ENCODE measurements at regions not wholly inside any gene's neighbourhood (a gene's known extent, or its start where the extent isn't known, plus 50 kb on each side); places are given as distances from the start of the nearest gene placed in this dataset.

DNA sequence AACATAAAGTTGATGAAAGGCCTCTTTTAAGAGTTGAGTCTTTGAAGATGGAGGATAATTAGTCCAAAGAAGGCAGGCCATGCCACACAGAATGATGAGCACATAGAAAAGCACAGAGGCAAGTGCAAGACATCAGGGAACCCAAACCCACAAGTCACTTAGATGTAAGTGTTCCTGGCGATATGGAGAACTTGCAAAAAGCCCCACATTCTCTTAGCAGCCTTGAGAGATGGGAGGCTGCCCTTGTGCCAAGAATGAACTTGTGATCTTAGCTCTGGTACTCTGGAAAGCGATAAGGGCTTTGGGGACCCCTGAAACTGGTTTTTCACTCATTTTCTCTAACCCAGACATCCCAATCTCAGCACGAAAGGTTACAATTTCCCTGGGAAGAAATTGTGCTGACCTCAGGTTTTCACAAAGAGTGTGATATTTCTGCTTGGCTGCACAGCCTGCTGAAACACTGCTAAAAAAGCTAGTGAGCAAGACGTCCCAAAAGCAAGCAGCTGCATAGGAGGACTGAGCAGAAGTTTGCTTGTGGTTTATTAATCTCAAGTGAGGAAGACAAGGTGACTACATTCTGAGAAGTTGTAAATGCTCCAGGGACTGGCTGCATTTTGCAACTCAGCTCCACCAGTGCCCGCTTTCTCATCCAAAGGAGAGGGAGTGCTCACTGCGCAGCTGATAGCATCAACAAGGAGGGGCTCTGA is 496.9 kb upstream of the CAMK1G start:
- no peak for FAIRE-seq
- Histone ChIP-seq H3K4me1 (ENCODE audit: control insufficient read depth in 2 of 3, insufficient read depth in 2 of 3, low read depth in 1 of 3, low read length in 3 of 3) (no peaks in the 10 kb centered on the region), H3K4me3 (ENCODE audit: low read length in 3 of 3) (no peak overlapping the region), H3K36me3 (ENCODE audit: control insufficient read depth in 2 of 3, insufficient read depth in 3 of 3, low read length in 3 of 3) (no peaks in the 10 kb centered on the region), H3K9ac (ENCODE audit: low read length in 3 of 3) (no peak overlapping the region), H3K27ac (ENCODE audit: low read depth in 2 of 2, low read length in 2 of 2) (no peak overlapping the region), H3K9me3 (ENCODE audit: control insufficient read depth in 2 of 3, insufficient read depth in 1 of 3, low read length in 3 of 3) (no peaks in the 10 kb centered on the region), H3K27me3 (ENCODE audit: control insufficient read depth, insufficient read depth, low read length) (no peaks in the 10 kb centered on the region)
- DNase-seq = peak in 1 of 5 donors; percentile 18
- intact Hi-C loops (cut with DNase I) = no loop called here
- TF ChIP-seq, protein P1, sequence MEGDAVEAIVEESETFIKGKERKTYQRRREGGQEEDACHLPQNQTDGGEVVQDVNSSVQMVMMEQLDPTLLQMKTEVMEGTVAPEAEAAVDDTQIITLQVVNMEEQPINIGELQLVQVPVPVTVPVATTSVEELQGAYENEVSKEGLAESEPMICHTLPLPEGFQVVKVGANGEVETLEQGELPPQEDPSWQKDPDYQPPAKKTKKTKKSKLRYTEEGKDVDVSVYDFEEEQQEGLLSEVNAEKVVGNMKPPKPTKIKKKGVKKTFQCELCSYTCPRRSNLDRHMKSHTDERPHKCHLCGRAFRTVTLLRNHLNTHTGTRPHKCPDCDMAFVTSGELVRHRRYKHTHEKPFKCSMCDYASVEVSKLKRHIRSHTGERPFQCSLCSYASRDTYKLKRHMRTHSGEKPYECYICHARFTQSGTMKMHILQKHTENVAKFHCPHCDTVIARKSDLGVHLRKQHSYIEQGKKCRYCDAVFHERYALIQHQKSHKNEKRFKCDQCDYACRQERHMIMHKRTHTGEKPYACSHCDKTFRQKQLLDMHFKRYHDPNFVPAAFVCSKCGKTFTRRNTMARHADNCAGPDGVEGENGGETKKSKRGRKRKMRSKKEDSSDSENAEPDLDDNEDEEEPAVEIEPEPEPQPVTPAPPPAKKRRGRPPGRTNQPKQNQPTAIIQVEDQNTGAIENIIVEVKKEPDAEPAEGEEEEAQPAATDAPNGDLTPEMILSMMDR (IDR thresholded peaks at IDR 0.05; ENCODE audit: borderline replicate concordance, extremely low read depth, insufficient read depth) = no peak

DNA sequence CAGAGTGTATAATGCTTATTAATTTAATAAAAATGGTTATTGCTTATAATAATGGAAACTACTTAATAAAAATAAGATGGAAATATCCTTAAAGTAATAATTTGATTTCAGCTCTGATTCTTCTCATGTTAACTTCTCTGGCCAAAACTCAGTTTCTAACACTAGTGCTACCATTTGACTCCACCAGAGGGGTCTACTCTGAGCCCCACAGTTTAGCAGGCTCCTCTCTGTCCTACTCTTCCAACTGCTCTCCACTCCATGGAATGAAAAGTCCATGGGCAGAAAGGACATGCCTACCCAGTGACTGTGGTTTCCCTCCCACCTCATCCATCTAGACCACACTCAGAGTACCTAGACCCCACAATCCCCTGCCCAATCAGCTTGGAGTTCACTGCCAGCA is 489.1 kb upstream of the CAMK1G start:
- no peak overlapping the region for H3K9ac ChIP-seq (ENCODE audit: low read length in 3 of 3)
- intact Hi-C loops (cut with DNase I) = no loop called here
- no peak for FAIRE-seq

DNA sequence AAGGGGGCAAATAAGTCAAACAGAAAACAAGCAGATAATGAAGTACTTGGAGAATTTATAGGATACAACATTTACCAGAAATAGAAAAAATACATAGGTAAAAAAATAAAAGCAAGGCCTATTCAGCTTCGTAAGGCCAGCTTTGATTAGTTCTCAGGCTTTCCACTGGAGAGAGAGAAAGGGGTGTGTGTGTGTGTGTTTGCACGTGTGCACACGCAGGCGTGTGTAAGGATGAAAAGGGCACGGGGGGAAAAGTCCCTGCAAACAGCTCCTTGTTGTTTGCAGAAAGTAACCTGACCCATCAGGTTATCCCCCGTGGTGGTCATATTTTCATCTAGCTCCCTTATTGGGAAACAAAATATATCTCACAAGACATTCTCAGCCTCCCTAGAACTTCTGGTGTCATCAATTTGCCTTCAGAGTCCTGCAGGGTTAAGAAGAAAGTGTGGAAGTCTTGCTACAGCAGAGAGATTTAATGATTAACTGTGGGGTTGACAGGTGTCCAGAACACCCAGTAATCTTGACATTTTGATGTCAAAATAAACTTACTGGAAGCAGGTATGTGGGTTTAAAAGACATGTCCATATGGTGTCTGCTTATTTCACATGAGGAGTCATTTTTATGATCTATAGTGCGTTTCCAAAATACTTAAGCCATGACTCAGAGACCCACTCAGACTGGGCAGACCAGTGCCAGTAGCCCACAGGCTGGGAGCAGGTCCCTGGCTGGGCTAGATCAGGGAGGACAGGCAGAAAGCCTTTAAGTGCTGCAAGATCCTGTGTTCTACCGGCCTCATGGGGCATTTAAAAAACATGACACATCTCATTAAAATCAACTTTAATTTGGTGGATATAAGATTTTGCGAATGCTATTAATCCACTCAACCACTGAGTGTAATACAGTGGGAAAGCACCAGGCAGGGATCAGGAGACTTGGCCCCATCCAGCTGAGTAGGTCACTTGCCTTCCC is 487.6 kb upstream of the CAMK1G start:
- TF ChIP-seq, protein P1 (IDR thresholded peaks at IDR 0.05; ENCODE audit: borderline replicate concordance, extremely low read depth, insufficient read depth) = no peak
- H3K9me3 ChIP-seq (ENCODE audit: control insufficient read depth in 2 of 3, insufficient read depth in 1 of 3, low read length in 3 of 3) = no peaks in the 10 kb centered on the region
- H3K4me1 ChIP-seq (ENCODE audit: control insufficient read depth in 2 of 3, insufficient read depth in 2 of 3, low read depth in 1 of 3, low read length in 3 of 3) = no peaks in the 10 kb centered on the region
- FAIRE-seq = no peak
- no peaks in the 10 kb centered on the region for H3K36me3 ChIP-seq (ENCODE audit: control insufficient read depth in 2 of 3, insufficient read depth in 3 of 3, low read length in 3 of 3)
- H3K27me3 ChIP-seq (ENCODE audit: control insufficient read depth, insufficient read depth, low read length) = no peaks in the 10 kb centered on the region
- no peak overlapping the region for H3K27ac ChIP-seq (ENCODE audit: low read depth in 2 of 2, low read length in 2 of 2)
- no peak overlapping the region for H3K4me3 ChIP-seq (ENCODE audit: low read length in 3 of 3)
- no peak overlapping the region for H3K9ac ChIP-seq (ENCODE audit: low read length in 3 of 3)
- intact Hi-C loops (cut with DNase I) = no loop called here
- DNase-seq = peak in 1 of 5 donors; percentile 14

More for the DNA sequence above, 489.1 kb upstream of the CAMK1G start:
- H3K4me3 ChIP-seq (ENCODE audit: low read length in 3 of 3) = no peak overlapping the region
- no peaks in the 10 kb centered on the region for H3K4me1 ChIP-seq (ENCODE audit: control insufficient read depth in 2 of 3, insufficient read depth in 2 of 3, low read depth in 1 of 3, low read length in 3 of 3)
- H3K9me3 ChIP-seq (ENCODE audit: control insufficient read depth in 2 of 3, insufficient read depth in 1 of 3, low read length in 3 of 3) = no peaks in the 10 kb centered on the region
- TF ChIP-seq, protein P1 (IDR thresholded peaks at IDR 0.05; ENCODE audit: borderline replicate concordance, extremely low read depth, insufficient read depth) = no peak
- no peaks in the 10 kb centered on the region for H3K36me3 ChIP-seq (ENCODE audit: control insufficient read depth in 2 of 3, insufficient read depth in 3 of 3, low read length in 3 of 3)
- no peaks in the 10 kb centered on the region for H3K27me3 ChIP-seq (ENCODE audit: control insufficient read depth, insufficient read depth, low read length)
- no peak for DNase-seq
- H3K27ac ChIP-seq (ENCODE audit: low read depth in 2 of 2, low read length in 2 of 2) = no peak overlapping the region
